AG09319 (cell line): ENCODE measurements at regions not wholly inside any gene's neighbourhood (a gene's known extent, or its start where the extent isn't known, plus 50 kb on each side); places are given as distances from the start of the nearest gene placed in this dataset.

Source experiments
- DNase-seq: peaks from one replicate; pipeline ENCODE4 v3.0.0-alpha.2; 2010; ENCODE audit warnings: low read depth; ENCODE audit errors: extremely low read depth
- TF ChIP-seq, protein P1 (sequence below): IDR thresholded peaks from 2 replicates; pipeline ENCODE4 v1.5.1; 2011; ENCODE audit warnings: low read depth, mild to moderate bottlenecking, inconsistent platforms, low read length, moderate library complexity

DNA sequence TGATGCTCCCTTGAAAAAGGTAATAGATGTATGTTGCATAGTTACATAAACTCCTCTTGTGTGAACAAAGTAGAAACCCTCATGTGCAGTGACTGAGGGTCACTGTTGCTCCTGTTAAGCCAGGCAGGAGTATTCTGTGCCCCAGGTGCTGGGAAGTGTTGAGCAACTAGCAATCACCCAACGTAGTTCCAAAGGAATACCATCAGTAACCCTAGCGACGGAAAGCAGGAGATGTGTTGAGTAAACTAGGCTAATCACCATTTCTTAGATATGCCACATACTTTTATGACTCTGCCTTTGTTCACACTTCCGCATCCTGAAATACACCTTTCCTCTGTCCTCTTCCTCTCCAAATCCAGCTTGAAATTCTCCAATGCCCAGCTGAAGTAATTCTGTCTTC, 50.9 kb upstream of the TAB3 start:
- DNase-seq = no peak
- TF ChIP-seq, protein P1, sequence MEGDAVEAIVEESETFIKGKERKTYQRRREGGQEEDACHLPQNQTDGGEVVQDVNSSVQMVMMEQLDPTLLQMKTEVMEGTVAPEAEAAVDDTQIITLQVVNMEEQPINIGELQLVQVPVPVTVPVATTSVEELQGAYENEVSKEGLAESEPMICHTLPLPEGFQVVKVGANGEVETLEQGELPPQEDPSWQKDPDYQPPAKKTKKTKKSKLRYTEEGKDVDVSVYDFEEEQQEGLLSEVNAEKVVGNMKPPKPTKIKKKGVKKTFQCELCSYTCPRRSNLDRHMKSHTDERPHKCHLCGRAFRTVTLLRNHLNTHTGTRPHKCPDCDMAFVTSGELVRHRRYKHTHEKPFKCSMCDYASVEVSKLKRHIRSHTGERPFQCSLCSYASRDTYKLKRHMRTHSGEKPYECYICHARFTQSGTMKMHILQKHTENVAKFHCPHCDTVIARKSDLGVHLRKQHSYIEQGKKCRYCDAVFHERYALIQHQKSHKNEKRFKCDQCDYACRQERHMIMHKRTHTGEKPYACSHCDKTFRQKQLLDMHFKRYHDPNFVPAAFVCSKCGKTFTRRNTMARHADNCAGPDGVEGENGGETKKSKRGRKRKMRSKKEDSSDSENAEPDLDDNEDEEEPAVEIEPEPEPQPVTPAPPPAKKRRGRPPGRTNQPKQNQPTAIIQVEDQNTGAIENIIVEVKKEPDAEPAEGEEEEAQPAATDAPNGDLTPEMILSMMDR = no peak
